ENCODE measurements at regions not wholly inside any gene's neighbourhood (a gene's known extent, or its start where the extent isn't known, plus 50 kb on each side); places are given as distances from the start of the nearest gene placed in this dataset.
"Not testable (repeated sequence)": the region's sequence is repeated elsewhere in the genome, so short reads cannot be mapped to it uniquely, and the experiment has no call there.

- no peak for DNase-seq
Observed at GRCh38 chr6:166803471-166803870, 152.9 kb downstream of the RNASET2 start.

- no peak for DNase-seq
Observed at GRCh38 chr6:166802401-166802800, 153.9 kb downstream of the RNASET2 start.

DNA sequence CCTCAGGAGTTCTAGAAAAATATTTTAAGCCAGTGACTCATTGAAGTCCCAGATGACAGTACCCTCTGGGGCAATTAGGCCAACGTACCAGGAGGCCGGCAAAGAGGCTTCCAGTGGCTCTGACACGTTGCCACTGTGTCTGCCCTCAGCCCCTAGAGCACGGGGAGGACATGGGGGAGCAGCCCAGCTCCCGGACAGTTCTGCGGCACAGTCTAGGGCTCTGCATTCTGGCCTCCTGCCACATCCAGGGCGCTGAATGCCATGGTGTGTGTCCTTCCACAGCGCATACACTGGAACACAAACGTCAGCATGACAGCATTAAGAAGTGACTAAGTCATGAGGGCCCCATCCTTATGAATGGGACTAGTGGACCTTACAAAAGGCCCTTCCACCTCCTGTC is 156.2 kb downstream of the RNASET2 start:
- no peak for DNase-seq

GRCh38 chr6:166798652-166799051 is 157.7 kb downstream of the RNASET2 start:
- DNase-seq, result no peak

DNA sequence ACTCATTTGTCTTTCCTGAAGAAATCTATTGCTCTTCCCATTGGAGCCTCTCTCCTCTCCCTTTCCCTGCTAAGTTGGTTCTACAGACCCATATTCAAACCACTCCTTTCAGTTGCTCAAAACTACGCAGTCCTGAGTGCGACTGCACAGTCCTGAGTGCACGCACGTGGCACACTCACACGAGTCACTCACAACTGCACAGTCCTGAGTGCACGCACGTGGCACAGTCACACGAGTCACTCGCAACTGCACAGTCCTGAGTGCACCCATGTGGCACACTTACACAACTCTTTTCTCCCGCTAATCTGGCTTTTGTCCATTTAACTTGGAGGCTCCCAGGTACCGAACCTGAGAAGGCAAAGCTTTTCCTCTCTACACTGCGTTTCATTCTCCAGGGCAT is 159.7 kb downstream of the RNASET2 start:
- DNase-seq, result no peak

- no peak for DNase-seq
Observed at GRCh38 chr6:166795879-166796278, 160.5 kb downstream of the RNASET2 start.

DNA sequence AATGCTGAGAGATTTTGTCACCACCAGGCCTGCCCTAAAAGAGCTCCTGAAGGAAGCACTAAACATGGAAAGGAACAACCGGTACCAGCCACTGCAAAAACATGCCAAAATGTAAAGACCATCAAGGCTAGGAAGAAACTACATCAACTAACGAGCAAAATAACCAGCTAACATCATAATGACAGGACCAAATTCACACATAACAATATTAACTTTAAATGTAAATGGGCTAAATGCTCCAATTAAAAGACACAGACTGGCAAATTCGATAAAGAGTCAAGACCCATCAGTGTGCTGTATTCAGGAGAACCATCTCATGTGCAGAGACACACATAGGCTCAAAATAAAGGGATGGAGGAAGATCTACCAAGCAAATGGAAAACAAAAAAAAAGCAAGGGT is 163.8 kb upstream of the RPS6KA2 start:
- not testable (repeated sequence) for DNase-seq

DNA sequence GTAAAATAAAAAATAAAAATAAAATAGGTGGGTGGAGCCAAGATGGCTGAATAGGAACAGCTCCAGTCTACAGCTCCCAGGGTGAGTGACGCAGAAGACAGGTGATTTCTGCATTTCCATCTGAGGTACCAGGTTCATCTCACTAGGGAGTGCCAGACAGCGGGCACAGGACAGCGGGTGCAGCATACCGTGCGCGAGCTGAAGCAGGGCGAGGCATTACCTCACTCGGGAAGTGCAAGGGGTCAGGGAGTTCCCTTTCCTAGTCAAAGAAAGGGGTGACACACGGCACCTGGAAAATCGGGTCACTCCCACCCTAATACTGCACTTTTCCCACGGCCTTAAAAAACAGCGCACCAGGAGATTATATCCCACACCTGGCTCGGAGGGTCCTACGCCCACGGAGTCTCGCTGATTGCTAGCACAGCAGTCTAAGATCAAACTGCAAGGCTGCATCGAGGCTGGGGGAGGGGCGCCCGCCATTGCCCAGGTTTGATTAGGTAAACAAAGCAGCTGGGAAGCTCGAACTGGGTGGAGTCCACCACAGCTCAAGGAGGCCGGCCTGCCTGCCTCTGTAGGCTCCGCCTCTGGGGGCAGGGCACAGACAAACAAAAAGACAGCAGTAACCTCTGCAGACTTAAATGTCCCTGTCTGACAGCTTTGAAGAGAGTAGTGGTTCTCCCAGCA is 161.9 kb upstream of the RPS6KA2 start:
- not testable (repeated sequence) for DNase-seq

GRCh38 chr6:166786704-166787293 is 159.7 kb upstream of the RPS6KA2 start:
- DNase-seq, result peak; percentile 87

DNA sequence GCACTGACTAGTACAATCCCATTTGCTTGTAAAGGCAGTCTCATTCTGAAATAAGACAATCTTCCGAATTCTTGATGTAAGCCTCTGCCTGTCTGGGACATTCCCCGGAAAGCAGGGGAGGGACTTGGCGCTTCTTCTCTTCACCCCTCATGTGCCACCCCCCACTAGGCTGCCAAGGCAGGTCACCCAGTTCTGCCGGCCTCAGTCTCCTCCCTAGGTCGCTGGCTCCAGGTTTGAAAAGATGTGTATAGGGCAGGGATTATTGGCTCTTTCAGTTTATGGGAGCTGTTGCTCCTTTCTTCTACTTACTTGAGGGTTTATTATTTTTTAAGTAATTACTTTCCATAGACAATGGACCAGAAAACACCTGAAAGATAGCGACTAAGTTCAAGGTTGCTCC is 158.1 kb upstream of the RPS6KA2 start:
- no peak for DNase-seq

DNA sequence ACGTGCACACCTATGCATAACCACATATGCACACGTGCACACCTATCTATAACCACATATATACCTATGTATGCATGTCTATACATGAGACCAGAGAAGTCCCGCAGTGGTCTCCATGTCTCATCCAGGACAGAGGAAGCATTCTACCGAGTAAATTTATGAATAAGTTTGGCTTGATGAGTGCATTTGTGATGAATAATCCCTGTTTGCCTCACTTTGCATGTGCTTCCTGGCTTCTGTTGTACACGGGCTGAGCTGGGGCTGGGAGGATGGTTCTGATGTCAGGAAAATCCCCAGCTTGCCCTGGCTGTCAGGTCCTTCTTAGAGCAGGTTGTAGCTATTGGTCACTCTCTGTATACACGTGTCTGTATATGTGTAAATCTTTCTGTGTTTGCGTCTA is 157.6 kb upstream of the RPS6KA2 start:
- no peak for DNase-seq

DNA sequence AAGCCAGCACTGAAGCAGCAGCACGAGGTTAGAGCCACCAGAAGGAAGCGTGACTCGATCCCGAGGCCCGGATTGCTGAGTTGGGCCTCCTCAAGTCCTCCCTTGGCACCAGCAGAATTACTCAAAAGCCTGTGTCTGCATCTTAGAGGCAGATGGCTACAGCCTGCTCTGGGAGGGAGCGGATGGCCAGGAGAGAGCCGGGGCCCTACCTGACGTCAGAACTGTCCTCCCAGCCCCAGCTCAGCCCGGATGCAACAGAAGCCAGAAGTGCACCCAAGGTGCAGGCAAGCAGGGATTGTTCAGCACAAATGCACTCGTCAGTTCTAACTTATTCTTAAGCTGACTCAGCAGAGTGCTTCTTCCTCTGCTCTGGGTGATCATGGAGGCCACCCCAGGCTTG is 155.5 kb upstream of the RPS6KA2 start:
- no peak for DNase-seq

DNA sequence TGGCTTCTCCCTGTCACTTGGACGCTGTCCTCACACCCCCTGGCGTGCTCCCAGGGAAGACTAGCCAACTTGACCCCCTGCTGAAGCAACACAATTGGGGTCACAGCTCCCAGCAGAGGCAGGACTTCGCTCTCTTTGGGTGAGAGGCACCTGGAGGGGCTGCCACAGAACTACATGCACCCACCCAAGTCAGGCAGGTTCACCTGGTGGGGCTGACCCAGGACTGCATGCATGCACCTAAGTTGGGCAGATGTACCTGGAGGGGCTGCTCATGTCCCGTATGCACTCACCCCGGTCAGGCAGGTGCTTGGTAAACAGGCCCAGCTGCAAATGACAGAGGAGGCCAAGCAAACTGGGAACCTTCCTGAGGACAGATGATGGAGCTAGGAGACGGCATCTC is 154.3 kb upstream of the RPS6KA2 start:
- no peak for DNase-seq

DNA sequence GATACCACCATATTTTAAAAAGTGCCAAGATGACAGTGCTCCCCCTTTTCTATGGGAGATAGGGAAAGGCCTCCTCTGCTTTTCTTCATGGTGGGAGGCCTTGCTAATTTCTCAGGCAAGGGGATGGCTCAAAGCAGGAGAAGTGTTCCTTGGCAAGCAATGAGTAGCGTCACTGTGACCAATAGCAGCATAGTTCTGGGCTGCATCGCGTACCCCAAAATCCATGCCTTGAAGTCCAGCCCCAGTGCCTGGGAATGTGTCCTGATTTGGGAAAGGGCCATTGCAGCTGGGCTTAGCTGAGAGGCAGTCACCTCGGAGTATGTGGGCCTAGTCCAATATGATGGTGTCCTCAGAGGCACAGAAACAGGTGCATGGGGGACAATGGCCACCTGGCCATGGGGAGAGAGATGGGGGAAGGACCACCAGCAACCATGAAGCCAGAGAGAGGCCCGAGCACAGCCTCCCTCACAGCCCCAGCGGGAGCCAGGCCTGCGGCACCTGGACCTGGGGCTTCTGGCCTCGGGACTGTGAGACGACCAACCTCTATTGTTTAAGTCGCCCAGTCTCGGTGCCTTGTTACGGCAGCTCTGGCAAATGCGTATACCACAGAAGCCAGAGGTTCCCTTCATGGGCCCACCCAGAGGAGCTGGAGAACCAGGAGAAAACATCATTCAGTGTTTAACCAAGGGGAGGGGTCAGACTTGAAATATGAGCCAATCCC is 153.1 kb upstream of the RPS6KA2 start:
- DNase-seq, result no peak

DNA sequence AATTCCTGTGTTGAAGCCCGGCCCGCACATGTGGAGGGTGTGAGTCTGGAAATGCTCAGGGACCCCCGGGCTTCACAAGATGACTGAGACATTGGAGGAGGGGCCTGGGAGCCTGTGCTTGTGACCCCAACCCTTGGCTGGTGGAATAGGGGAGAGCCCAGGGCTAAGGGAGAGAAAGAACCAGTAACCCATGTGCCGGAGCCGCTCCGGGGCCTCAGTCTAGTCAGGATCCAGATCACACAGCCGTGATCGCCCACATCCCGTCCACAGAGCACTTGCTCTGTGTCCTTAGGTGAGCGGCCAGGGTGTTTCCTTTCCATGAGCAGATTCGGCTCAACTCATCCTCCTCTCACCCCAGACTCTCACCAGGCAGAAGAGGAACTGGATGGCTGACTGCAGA is 152.3 kb upstream of the RPS6KA2 start:
- DNase-seq, result no peak

- DNase-seq, result no peak
Observed at GRCh38 chr6:166778776-166779175, 151.7 kb upstream of the RPS6KA2 start.

DNA sequence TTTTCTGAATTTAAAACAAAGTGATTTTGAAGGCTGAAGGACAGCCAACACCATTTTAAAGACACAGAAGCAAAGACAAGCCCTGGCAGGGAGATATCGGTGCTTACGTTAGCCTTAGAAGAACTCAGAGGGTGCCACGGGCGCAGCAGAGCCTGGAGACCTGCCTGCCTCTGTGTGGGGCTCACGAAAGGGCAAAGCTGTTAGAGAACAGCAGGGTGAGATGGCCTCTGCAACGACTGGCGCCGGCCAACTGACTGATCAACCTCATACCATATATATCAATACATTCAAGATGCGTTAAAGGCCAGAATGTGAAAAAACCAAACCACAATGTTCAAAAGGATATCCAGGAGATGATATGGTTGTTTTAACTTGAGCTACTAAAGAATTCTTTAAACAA is 151.0 kb upstream of the RPS6KA2 start:
- no peak for DNase-seq

DNA sequence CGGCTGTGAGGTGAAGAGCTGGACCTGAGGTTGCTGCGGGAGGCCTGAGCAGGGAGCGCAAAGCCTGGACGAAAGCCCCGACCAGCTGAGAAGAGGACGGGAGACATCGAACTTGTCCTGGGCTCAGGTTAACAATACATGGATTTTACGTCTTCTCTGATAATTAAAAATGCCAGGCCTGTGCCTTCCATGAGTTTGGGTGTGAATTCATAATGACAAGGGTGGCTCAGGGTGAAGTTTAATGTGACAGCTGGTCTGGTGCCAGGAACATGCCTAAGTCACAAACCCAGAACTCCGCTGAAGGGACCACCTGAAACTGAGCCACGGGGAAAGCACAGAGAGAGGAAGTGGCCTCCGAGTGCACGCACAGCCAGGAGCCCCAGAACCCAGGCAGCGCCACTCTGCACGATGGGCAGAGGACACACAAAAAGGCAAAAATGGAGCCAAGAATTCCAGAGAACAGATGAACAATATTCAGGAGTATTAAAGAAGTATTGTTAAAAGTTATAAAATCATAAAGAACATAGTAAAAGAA is 150.1 kb upstream of the RPS6KA2 start:
- no peak for DNase-seq

DNA sequence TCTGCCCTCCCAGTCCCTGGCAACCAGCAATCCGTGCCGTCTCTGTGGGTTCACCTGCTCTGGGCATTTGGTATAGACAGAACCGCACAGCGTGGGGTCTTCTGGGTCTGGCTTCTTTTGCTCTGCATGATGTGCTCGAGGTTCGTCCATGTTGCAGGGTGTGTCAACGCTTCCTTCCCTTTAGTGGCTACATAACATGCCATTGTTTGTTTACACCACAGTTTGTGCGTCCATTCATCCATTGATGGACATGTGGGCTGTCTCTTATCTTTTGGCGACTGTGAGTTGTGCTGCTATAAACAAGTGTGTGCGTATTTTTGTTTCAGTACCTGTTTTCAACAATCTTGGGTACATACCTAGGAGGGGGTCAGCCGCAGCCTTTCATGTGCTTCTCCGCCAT is 149.5 kb upstream of the RPS6KA2 start:
- no peak for DNase-seq

DNA sequence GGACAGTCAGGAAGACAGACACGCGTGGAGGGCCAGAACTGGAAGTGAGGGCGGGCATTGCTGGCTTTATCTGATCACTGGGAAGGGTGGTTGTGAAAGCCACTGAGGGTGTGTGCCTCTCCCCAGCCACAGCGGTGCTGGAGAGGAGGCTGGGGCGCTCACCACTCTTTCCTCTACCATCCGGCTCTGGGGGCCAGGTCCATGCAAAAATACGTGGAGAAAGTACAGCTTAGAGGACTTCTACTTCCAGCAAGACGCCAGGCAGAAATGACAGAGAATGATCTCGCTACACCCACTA is 148.8 kb upstream of the RPS6KA2 start:
- DNase-seq, result no peak

DNA sequence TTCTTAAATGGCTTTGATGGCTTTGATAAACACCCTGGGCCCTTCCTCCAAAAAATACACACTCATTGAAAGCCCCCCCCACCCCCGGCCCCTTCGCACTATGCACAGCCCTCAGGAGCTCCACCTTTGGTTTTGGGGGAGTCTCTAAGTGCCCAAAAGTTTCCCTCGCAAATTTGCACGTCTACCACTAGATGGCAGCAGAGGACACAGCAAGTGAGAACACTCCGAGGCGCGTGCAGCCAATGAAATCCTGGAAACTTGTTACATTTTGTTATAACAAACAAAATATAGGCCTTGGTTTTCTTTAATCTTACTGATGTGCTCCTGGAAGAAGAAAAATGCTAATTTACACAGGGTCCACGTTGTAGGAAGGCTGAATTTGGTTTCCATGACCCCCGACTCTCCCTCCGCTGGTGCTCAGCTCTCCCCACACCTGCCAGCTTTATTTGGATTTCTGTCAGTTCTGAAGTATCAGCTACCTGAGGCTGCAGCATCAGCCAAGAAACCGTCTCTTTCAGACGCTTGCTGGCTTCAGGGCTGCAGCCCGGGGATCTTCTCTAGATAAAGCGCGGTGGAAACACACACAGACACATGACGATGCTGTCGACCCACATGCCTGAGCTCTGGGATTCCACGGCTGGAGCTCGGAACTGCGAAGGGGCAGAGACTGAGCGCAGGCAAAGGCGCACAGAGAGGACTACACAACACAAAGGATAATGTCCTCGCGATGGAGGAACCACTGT is 148.3 kb upstream of the RPS6KA2 start:
- peak; percentile 84 for DNase-seq

- DNase-seq, result no peak
Observed at GRCh38 chr6:166774770-166775169, 147.7 kb upstream of the RPS6KA2 start.

GRCh38 chr6:166774292-166774691 is 147.2 kb upstream of the RPS6KA2 start:
- no peak for DNase-seq

DNA sequence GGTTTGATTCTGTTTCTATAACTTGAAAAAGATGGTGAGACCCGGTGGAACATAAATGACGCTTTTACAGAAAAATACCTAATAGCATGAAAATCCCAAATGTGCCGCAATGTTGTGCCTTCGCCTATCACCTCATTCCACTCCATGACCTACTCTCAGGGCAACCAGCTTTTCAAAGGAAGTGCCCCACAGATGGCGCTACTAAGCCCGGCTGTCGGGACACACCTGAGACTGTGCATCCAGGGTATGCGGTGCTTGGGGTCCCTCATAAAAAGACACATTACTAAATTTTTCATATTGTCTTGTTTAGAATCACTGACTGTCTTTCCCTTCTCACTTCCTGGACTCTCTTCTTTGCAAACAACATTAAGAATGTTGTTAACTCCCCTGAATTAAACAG is 145.5 kb upstream of the RPS6KA2 start:
- DNase-seq, result no peak

All from suppressor macrophage treated with lipopolysaccharide for 4 hours (primary cell).